HEK293T (cell line): ENCODE measurements at regions not wholly inside any gene's neighbourhood (a gene's known extent, or its start where the extent isn't known, plus 50 kb on each side); places are given as distances from the start of the nearest gene placed in this dataset.

Source experiments
- ARNT ChIP-seq: fragments of 450-650 bp; IDR thresholded peaks from 2 replicates; pipeline ENCODE4 v1.6.1; 2017; ENCODE audit warnings: mild to moderate bottlenecking
- BHLHE40 ChIP-seq: fragments of 450-650 bp; IDR thresholded peaks from 2 replicates; pipeline ENCODE4 v1.6.1; 2016; ENCODE audit warnings: mild to moderate bottlenecking, moderate library complexity, borderline replicate concordance
- CTBP1 ChIP-seq: fragments of 450-650 bp; IDR thresholded peaks from 2 replicates; pipeline ENCODE4 v1.6.1; 2016; ENCODE audit warnings: borderline replicate concordance
- FOXA1 ChIP-seq: fragments of 450-650 bp; IDR thresholded peaks from 2 replicates; pipeline ENCODE4 v1.6.1; 2016; ENCODE audit warnings: mild to moderate bottlenecking
- FOXK2 ChIP-seq: fragments of 450-650 bp; IDR thresholded peaks from 2 replicates; pipeline ENCODE4 v1.6.1; 2016; ENCODE audit warnings: mild to moderate bottlenecking
- FOXM1 ChIP-seq: fragments of 450-650 bp; IDR thresholded peaks from 2 replicates; pipeline ENCODE4 v1.6.1; 2017; ENCODE audit warnings: mild to moderate bottlenecking, borderline replicate concordance
- HDGF ChIP-seq: fragments of 450-650 bp; IDR thresholded peaks from 2 replicates; pipeline ENCODE4 v1.6.1; 2017; ENCODE audit warnings: antibody characterized with exemption, borderline replicate concordance
- LEF1 ChIP-seq: fragments of 450-650 bp; IDR thresholded peaks from 2 replicates; pipeline ENCODE4 v1.6.1; 2017; ENCODE audit warnings: mild to moderate bottlenecking, borderline replicate concordance
- PKNOX1 ChIP-seq: fragments of 450-650 bp; IDR thresholded peaks from 2 replicates; pipeline ENCODE4 v1.6.1; 2016
- SP1 ChIP-seq: fragments of 450-650 bp; IDR thresholded peaks from 2 replicates; pipeline ENCODE4 v1.6.1; 2017
- TARDBP ChIP-seq: fragments of 450-650 bp; IDR thresholded peaks from 2 replicates; pipeline ENCODE4 v1.6.1; 2016
- ZNF384 ChIP-seq: fragments of 450-650 bp; IDR thresholded peaks from 2 replicates; pipeline ENCODE4 v1.6.1; 2016

DNA sequence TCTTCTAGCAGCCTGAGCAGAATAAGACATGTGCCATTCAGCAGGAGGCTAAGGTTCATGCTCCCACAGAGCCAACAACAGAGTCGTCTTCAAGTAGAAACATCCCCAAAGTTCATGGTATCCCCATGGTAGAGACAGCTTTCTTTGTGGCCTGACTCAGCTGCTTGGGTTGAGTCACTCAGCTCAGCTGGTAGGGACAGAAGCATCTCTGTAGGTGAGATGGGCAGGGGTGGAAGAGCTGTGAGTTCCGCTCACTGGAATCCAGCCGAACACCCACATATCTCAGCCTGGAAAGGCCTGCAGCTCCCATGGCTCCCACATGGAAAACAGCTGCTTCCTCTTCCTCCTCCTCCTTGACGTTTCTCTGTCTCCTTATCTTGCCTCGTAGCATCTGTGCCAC is 792.7 kb downstream of the RNF144A start:
- TF ChIP-seq SP1 (no peak), TARDBP (no peak), PKNOX1 (no peak), CTBP1 (no peak), BHLHE40 (no peak), FOXA1 (no peak), ZNF384 (no peak), HDGF (no peak), ARNT (no peak), FOXK2 (no peak), FOXM1 (no peak), LEF1 (no peak)
